NT2/D1 (cell line): ENCODE measurements at regions not wholly inside any gene's neighbourhood (a gene's known extent, or its start where the extent isn't known, plus 50 kb on each side); places are given as distances from the start of the nearest gene placed in this dataset.

Source experiments
- SUZ12 ChIP-seq: IDR thresholded peaks from 2 replicates; pipeline ENCODE4 v1.6.1; 2011; ENCODE audit not compliant: insufficient read length, insufficient read depth; ENCODE audit errors: extremely low read depth
- YY1 ChIP-seq: IDR thresholded peaks from 2 replicates; pipeline ENCODE4 v1.6.1; 2011; ENCODE audit not compliant: insufficient read length, insufficient read depth
- ZNF274 ChIP-seq: IDR thresholded peaks from 2 replicates; pipeline ENCODE4 v1.6.1; 2011; ENCODE audit warnings: mild to moderate bottlenecking, low read depth, low read length

DNA sequence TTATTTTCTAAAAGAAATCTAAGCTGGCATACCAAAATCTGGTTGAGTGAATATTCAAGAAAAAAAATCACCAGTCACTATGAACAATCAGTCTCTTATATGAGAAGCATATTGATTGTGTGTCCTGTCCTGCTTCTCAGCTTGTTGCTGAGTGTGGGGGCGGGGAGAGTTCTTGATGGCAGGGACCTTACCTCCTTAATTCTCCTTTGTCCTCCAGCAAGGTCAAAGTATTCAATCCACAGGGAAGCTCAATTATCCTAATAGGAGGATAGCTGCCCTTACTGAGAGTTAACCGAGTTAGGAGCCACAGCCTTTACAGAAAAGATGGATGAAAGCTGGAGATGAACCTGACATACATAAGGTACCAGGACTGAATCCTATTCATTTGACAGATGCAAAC is 154.0 kb downstream of the LY86 start:
- TF ChIP-seq YY1 = no peak
- TF ChIP-seq ZNF274 = no peak
- no peak for TF ChIP-seq SUZ12
